ENCODE measurements at regions not wholly inside any gene's neighbourhood (a gene's known extent, or its start where the extent isn't known, plus 50 kb on each side); places are given as distances from the start of the nearest gene placed in this dataset.

- Histone ChIP-seq H3K9me3 (no peaks in the 10 kb centered on the region), H3K4me1 (ENCODE audit: low read depth) (no peaks in the 10 kb centered on the region), H3K36me3 (ENCODE audit: low read depth) (no peaks in the 10 kb centered on the region), H3K4me3 (no peak overlapping the region)
- no peak for ATAC-seq
- TF ChIP-seq CTCF (IDR thresholded peaks at IDR 0.05), result no peak
- DNase-seq, result no peak
- intact Hi-C loops (cut with DNase I, micrococcal nuclease), result no loop called here
These were observed 110.3 kb upstream of the CEP85L start for GRCh38 chr6:118761645-118762044.

GRCh38 chr6:118758946-118759345 is 107.6 kb upstream of the CEP85L start:
- no peak overlapping the region for H3K4me3 ChIP-seq
- no peaks in the 10 kb centered on the region for H3K4me1 ChIP-seq (ENCODE audit: low read depth)
- ATAC-seq, result no peak
- H3K9me3 ChIP-seq, result no peaks in the 10 kb centered on the region
- no peak for TF ChIP-seq CTCF (IDR thresholded peaks at IDR 0.05)
- no peaks in the 10 kb centered on the region for H3K36me3 ChIP-seq (ENCODE audit: low read depth)
- intact Hi-C loops (cut with DNase I, micrococcal nuclease), result no loop called here
- no peak for DNase-seq

- Histone ChIP-seq H3K36me3 (ENCODE audit: low read depth) (no peaks in the 10 kb centered on the region), H3K4me1 (ENCODE audit: low read depth) (no peaks in the 10 kb centered on the region), H3K9me3 (no peaks in the 10 kb centered on the region), H3K4me3 (no peak overlapping the region)
- DNase-seq, result no peak
- TF ChIP-seq CTCF (IDR thresholded peaks at IDR 0.05), result no peak
- no peak for ATAC-seq
- intact Hi-C loops (cut with DNase I, micrococcal nuclease), result no loop called here
These were observed 104.7 kb upstream of the CEP85L start for GRCh38 chr6:118755941-118756646.

GRCh38 chr6:118752803-118753202 is 101.4 kb upstream of the CEP85L start:
- no peak for TF ChIP-seq CTCF (IDR thresholded peaks at IDR 0.05)
- Histone ChIP-seq H3K4me3 (no peak overlapping the region), H3K36me3 (ENCODE audit: low read depth) (no peaks in the 10 kb centered on the region), H3K9me3 (no peaks in the 10 kb centered on the region), H3K4me1 (ENCODE audit: low read depth) (no peaks in the 10 kb centered on the region)
- DNase-seq (no peak), ATAC-seq (no peak)
- intact Hi-C loops (cut with DNase I, micrococcal nuclease), result no loop called here

- intact Hi-C loops (cut with DNase I, micrococcal nuclease), result no loop called here
- H3K9me3 ChIP-seq, result no peaks in the 10 kb centered on the region
- ATAC-seq, result no peak
- no peak for DNase-seq
- H3K36me3 ChIP-seq (ENCODE audit: low read depth), result no peaks in the 10 kb centered on the region
- H3K4me1 ChIP-seq (ENCODE audit: low read depth), result no peaks in the 10 kb centered on the region
- H3K4me3 ChIP-seq, result no peak overlapping the region
- no peak for TF ChIP-seq CTCF (IDR thresholded peaks at IDR 0.05)
These were observed 99.7 kb upstream of the CEP85L start for GRCh38 chr6:118751072-118751471.

GRCh38 chr6:118750143-118750542 is 98.8 kb upstream of the CEP85L start:
- no peak overlapping the region for H3K4me3 ChIP-seq
- DNase-seq, result no peak
- intact Hi-C loops (cut with DNase I, micrococcal nuclease), result no loop called here
- TF ChIP-seq CTCF (IDR thresholded peaks at IDR 0.05), result no peak
- no peaks in the 10 kb centered on the region for H3K4me1 ChIP-seq (ENCODE audit: low read depth)
- ATAC-seq, result no peak
- no peaks in the 10 kb centered on the region for H3K36me3 ChIP-seq (ENCODE audit: low read depth)
- no peaks in the 10 kb centered on the region for H3K9me3 ChIP-seq
